ENCODE measurements at regions not wholly inside any gene's neighbourhood (a gene's known extent, or its start where the extent isn't known, plus 50 kb on each side); places are given as distances from the start of the nearest gene placed in this dataset.

- no peaks in the 10 kb centered on the region for H3K36me3 Mint-ChIP-seq
- no peak overlapping the region for H3K4me3 Mint-ChIP-seq
- H3K27me3 Mint-ChIP-seq, result peaks cover 16% of the 10 kb centered on the region
- no peaks in the 10 kb centered on the region for H3K4me1 Mint-ChIP-seq (ENCODE audit: unreplicated experiment)
- DNase-seq (ENCODE audit: extremely low spot score, unreplicated experiment), result no peak
- no peak overlapping the region for H3K27ac Mint-ChIP-seq
- no peaks in the 10 kb centered on the region for H3K9me3 Mint-ChIP-seq
- peak; percentile 23 for TF ChIP-seq CTCF (conservative IDR thresholded peaks at IDR 0.05)
Observed at GRCh38 chr3:35966629-35967464, 327.5 kb downstream of the ARPP21 start.

GRCh38 chr3:35968043-35968622, 328.8 kb downstream of the ARPP21 start:
- Mint-ChIP-seq H3K4me3 (no peak overlapping the region), H3K36me3 (no peaks in the 10 kb centered on the region), H3K27ac (no peak overlapping the region), H3K4me1 (ENCODE audit: unreplicated experiment) (no peaks in the 10 kb centered on the region), H3K27me3 (peaks cover 10% of the 10 kb centered on the region), H3K9me3 (no peaks in the 10 kb centered on the region)
- no peak for TF ChIP-seq CTCF (conservative IDR thresholded peaks at IDR 0.05)
- DNase-seq (ENCODE audit: extremely low spot score, unreplicated experiment), result no peak

GRCh38 chr3:35969406-35969805, 330.1 kb downstream of the ARPP21 start:
- Mint-ChIP-seq H3K4me1 (ENCODE audit: unreplicated experiment) (no peaks in the 10 kb centered on the region), H3K9me3 (no peaks in the 10 kb centered on the region), H3K27ac (no peak overlapping the region), H3K36me3 (no peaks in the 10 kb centered on the region), H3K27me3 (peaks cover 10% of the 10 kb centered on the region), H3K4me3 (no peak overlapping the region)
- TF ChIP-seq CTCF (conservative IDR thresholded peaks at IDR 0.05), result no peak
- DNase-seq (ENCODE audit: extremely low spot score, unreplicated experiment), result no peak

GRCh38 chr3:35970793-35971192, 331.5 kb downstream of the ARPP21 start:
- H3K4me1 Mint-ChIP-seq (ENCODE audit: unreplicated experiment), result no peaks in the 10 kb centered on the region
- no peak overlapping the region for H3K4me3 Mint-ChIP-seq
- H3K9me3 Mint-ChIP-seq, result no peaks in the 10 kb centered on the region

GRCh38 chr3:35971686-35972085, 332.4 kb downstream of the ARPP21 start:
- Mint-ChIP-seq H3K36me3 (no peaks in the 10 kb centered on the region), H3K4me1 (ENCODE audit: unreplicated experiment) (no peaks in the 10 kb centered on the region), H3K9me3 (no peaks in the 10 kb centered on the region), H3K4me3 (no peak overlapping the region), H3K27ac (no peak overlapping the region), H3K27me3 (peaks cover 5% of the 10 kb centered on the region)
- no peak for DNase-seq (ENCODE audit: extremely low spot score, unreplicated experiment)
- no peak for TF ChIP-seq CTCF (conservative IDR thresholded peaks at IDR 0.05)

More at GRCh38 chr3:35970793-35971192, 331.5 kb downstream of the ARPP21 start:
- H3K27ac Mint-ChIP-seq, result no peak overlapping the region
- peaks cover 9% of the 10 kb centered on the region for H3K27me3 Mint-ChIP-seq
- H3K36me3 Mint-ChIP-seq, result no peaks in the 10 kb centered on the region
- no peak for DNase-seq (ENCODE audit: extremely low spot score, unreplicated experiment)
- no peak for TF ChIP-seq CTCF (conservative IDR thresholded peaks at IDR 0.05)
